GM12878 (cell line): ENCODE measurements at regions not wholly inside any gene's neighbourhood (a gene's known extent, or its start where the extent isn't known, plus 50 kb on each side); places are given as distances from the start of the nearest gene placed in this dataset.

ENCODE experiments used
- ATAC-seq: fragments of 200-7000 bp; cut with Tn5 transposase; 3 replicates; pipeline ENCODE4 v1.9.1; 2020; ENCODE audit warnings: mild to moderate bottlenecking, moderate library complexity
- BruUV-seq: library from RNA; stranded (reverse); fragments of 400-500 nt; replicated peaks from 2 replicates; lab custom pipeline; 2021; lab: Mats Ljungman, UMichigan
- CTCF ChIA-PET: fragments of 300-600 bp; sonication (Branson Sonifier 250); formaldehyde crosslinking; extraction: SDS; loops from one replicate; lab custom pipeline; 2021; ENCODE audit warnings: inconsistent platforms; lab: Yijun Ruan, JAX
- POLR2A ChIA-PET: fragments of 350-600 bp; formaldehyde crosslinking; extraction: SDS; loops from one replicate; lab custom pipeline; 2021; ENCODE audit warnings: inconsistent platforms; lab: Charles Lee
- RAD21 ChIA-PET: fragments of 300-600 bp; sonication (Branson Sonifier 250); formaldehyde crosslinking; loops from one replicate; lab custom pipeline; 2023; ENCODE audit warnings: antibody characterized with exemption; ENCODE audit not compliant: unreplicated experiment; lab: Charles Lee
- SMC1A ChIA-PET: fragments of 300-600 bp; sonication (Branson Sonifier 250); formaldehyde crosslinking; loops from one replicate; lab custom pipeline; 2023; ENCODE audit not compliant: unreplicated experiment, uncharacterized antibody; lab: Charles Lee
- DNase-seq: peaks from one replicate; pipeline ENCODE4 v3.0.0-alpha.2; 2011; ENCODE audit warnings: low read depth, low spot score
- FAIRE-seq: peaks from 3 replicates; lab custom pipeline; 2011; peaks lifted over from hg19 to GRCh38; lab: Jason Lieb, UNC
- H2AFZ ChIP-seq: 2 replicates; pipeline ENCODE4 v1.6.0; 2011; ENCODE audit warnings: low read depth, low read length, control low read depth; ENCODE audit not compliant: control insufficient read depth
- H3K27ac ChIP-seq: 2 replicates; pipeline ENCODE4 v1.5.1; 2011; ENCODE audit warnings: control low read depth; ENCODE audit not compliant: control insufficient read depth, insufficient read depth
- H3K27me3 ChIP-seq, 2 experiments: replicated peaks in 1 of 2; 2 replicates each; pipeline versions ENCODE4 v1.6.0 to v1.6.1; 2011; ENCODE audit warnings: low read length in 1 of 2; ENCODE audit not compliant: control insufficient read depth in 2 of 2, insufficient read depth in 2 of 2
- H3K36me3 ChIP-seq, 2 experiments: 2 replicates each; pipeline ENCODE4 v1.5.1; 2011; ENCODE audit warnings: low read length in 1 of 2; ENCODE audit not compliant: control insufficient read depth in 2 of 2, insufficient read depth in 2 of 2
- H3K4me1 ChIP-seq: 2 replicates; pipeline ENCODE4 v1.6.1; 2011; ENCODE audit warnings: mild to moderate bottlenecking, low read length, moderate library complexity, mixed read lengths; ENCODE audit not compliant: control insufficient read depth, insufficient read depth
- H3K4me2 ChIP-seq: 2 replicates; pipeline ENCODE4 v1.6.0; 2011; ENCODE audit warnings: control low read depth; ENCODE audit not compliant: control insufficient read depth, insufficient read depth
- H3K4me3 ChIP-seq: fragments of 200-600 bp; sonication (generic); 2 replicates; pipeline ENCODE4 v1.5.1; 2016
- H3K79me2 ChIP-seq: 2 replicates; pipeline ENCODE4 v1.6.0; 2011; ENCODE audit warnings: low read length; ENCODE audit not compliant: control insufficient read depth, insufficient read depth
- H3K9ac ChIP-seq: 2 replicates; pipeline ENCODE4 v1.8.0; 2011; ENCODE audit warnings: low read length, control low read depth, mixed read lengths; ENCODE audit not compliant: control insufficient read depth, insufficient read depth
- H3K9me3 ChIP-seq: replicated peaks from 3 replicates; pipeline ENCODE4 v1.5.1; 2011; ENCODE audit warnings: mild to moderate bottlenecking, low read length; ENCODE audit not compliant: control insufficient read depth, insufficient read depth
- H4K20me1 ChIP-seq: 2 replicates; pipeline ENCODE4 v1.6.0; 2011; ENCODE audit not compliant: control insufficient read depth, insufficient read depth
- BACH1 ChIP-seq: fragments of 450-650 bp; IDR thresholded peaks from 2 replicates; pipeline ENCODE4 v1.6.1; 2017; ENCODE audit warnings: mild to moderate bottlenecking, borderline replicate concordance
- FOS ChIP-seq: IDR thresholded peaks from 3 replicates; pipeline ENCODE4 v1.6.1; 2011; ENCODE audit warnings: borderline replicate concordance; ENCODE audit not compliant: insufficient read length; ENCODE audit errors: extremely low read depth
- HDGF ChIP-seq: fragments of 450-650 bp; IDR thresholded peaks from 2 replicates; pipeline ENCODE4 v1.6.1; 2016; ENCODE audit warnings: antibody characterized with exemption
- KAT2A ChIP-seq: conservative IDR thresholded peaks from 2 replicates; pipeline ENCODE4 v1.6.1; 2011; ENCODE audit warnings: low read depth, low read length; ENCODE audit not compliant: control insufficient read depth
- SMAD5 ChIP-seq: IDR thresholded peaks from 2 replicates; pipeline ENCODE4 v1.6.1; 2016; ENCODE audit warnings: antibody characterized with exemption, low read depth
- SMC3 ChIP-seq: IDR thresholded peaks from 2 replicates; pipeline ENCODE4 v1.6.1; 2011; ENCODE audit warnings: low read length, improper control_type of control experiment, borderline replicate concordance
- SRF ChIP-seq, 2 experiments: IDR thresholded peaks; 2 replicates each; pipeline ENCODE4 v1.6.1; 2011; ENCODE audit warnings: low read depth in 2 of 2, low read length in 2 of 2, mild to moderate bottlenecking in 1 of 2, moderate library complexity in 1 of 2
- ZNF217 ChIP-seq: fragments of 450-650 bp; IDR thresholded peaks from 2 replicates; pipeline ENCODE4 v1.6.1; 2017; ENCODE audit warnings: antibody characterized with exemption, mild to moderate bottlenecking
- WGBS: methylation state at CpG from one replicate; pipeline ENCODE4 v1.1.6; 2016; ENCODE audit warnings: low lambda C conversion rate; ENCODE audit not compliant: insufficient replicate concordance, insufficient coverage; ENCODE audit errors: missing lambda C conversion rate; 5-methylcytosine and 5-hydroxymethylcytosine counted together
- in situ Hi-C: fragments of 300-500 bp; cut with MboI; formaldehyde crosslinking; loops from 9 replicates; pipeline ENCODE4 v1.14.3; 2018; ENCODE audit warnings: mixed read lengths
- intact Hi-C: fragments of 100-400 bp; cut with micrococcal nuclease; formaldehyde crosslinking; loops from one replicate; pipeline ENCODE4 v1.14.2; 2022; ENCODE audit not compliant: unreplicated experiment

DNA sequence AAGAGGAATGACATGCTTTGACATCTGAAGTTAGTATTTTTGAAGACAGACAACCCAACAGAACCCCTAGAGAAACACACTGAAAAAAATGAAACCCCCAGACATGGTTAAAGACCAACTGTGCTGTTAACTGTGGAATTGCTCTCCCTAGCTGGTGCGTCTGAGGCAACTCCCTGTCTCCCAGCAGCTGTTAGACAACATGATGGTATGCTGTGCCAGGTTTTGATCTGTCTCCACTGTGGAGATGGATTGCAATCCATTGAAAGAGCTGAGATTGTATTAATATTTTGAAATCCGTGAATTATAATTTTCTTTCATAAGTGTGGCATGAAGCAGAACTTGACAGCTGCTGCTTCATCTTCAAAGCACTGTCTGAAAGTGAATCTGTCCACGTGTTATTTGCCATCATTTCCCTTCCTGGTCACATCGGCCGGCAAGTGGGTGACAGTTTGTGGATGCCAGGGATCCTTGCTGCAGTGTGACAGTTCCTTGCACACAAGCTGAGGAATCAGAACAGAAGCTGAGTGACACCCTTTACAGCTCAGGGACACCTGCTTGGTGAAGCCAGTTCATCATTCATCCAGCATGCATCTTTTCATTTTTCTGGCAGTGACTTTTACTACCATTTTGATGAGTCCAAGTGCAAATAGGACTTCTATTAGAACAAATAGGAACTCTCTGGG, 58.2 kb upstream of the ACSL3 start (continued):
- TF ChIP-seq KAT2A = no peak
- no peak for TF ChIP-seq SMAD5
- no peak for TF ChIP-seq FOS
- no peak for TF ChIP-seq SMC3
- no peak for TF ChIP-seq SRF (IDR thresholded peaks at IDR 0.05; ENCODE audit: low read depth in 2 of 2, low read length in 2 of 2)
- no peak for TF ChIP-seq HDGF

DNA sequence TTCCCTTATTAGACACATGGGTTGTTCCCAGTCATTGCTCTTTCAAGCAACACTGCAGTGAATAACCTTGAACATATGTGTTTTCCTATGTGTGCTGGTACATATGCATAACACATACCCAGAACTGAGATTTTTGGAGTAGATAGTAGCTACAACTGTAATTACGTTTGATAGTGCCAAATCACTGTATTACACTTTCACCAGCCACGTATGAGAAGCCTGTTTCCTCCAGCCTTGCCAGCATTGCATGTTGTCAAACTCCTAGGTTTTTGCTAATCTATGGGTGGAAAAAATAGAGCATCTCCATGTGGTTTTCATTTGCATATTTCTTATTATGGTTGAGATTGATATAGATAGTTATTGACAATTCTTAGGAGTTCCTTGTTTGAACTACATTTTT, 56.5 kb upstream of the ACSL3 start:
- CTCF ChIA-PET = interaction anchor here (1.2 kb wide), 1 partner anchor 96 kb away, joined by 6 read pairs; no protein-coding TSS in a partner anchor
- Histone ChIP-seq H2AFZ (no peak overlapping the region), H3K4me2 (no peak overlapping the region), H3K4me3 (no peak overlapping the region), H3K9me3 (no peaks in the 10 kb centered on the region), H3K79me2 (no peaks in the 10 kb centered on the region), H3K27ac (no peak overlapping the region), H3K36me3 (no peaks in the 10 kb centered on the region), H4K20me1 (no peaks in the 10 kb centered on the region), H3K27me3 (no peaks in the 10 kb centered on the region; a peak in 2 of 4 replicates), H3K4me1 (no peaks in the 10 kb centered on the region), H3K9ac (no peak overlapping the region)
- TF ChIP-seq BACH1 (no peak), ZNF217 (no peak)
- BruUV-seq = no TSS peak
- SMC1A ChIA-PET = no interaction called here
- no peak for FAIRE-seq
- 57% methylated on average over 2 of the region's 2 CpGs for WGBS
- ATAC-seq = no peak
- POLR2A ChIA-PET = no interaction called here
- RAD21 ChIA-PET = no interaction called here
- DNase-seq = no peak
- intact Hi-C loops (no loop called here), in situ Hi-C loops (no loop called here)
